ENCODE measurements at regions not wholly inside any gene's neighbourhood (a gene's known extent, or its start where the extent isn't known, plus 50 kb on each side); places are given as distances from the start of the nearest gene placed in this dataset.

- intact Hi-C loops (cut with DNase I, micrococcal nuclease) = no loop called here
- DNase-seq (no peak), ATAC-seq (no peak)
These were observed 92.5 kb downstream of the INHBB start for GRCh38 chr2:120438301-120439066.

- no peak for ATAC-seq
- no peak for DNase-seq
- intact Hi-C loops (cut with DNase I, micrococcal nuclease) = no loop called here
These were observed 93.1 kb downstream of the INHBB start for GRCh38 chr2:120439067-120439368.

GRCh38 chr2:120439637-120440384, 93.9 kb downstream of the INHBB start:
- no peak for ATAC-seq
- no peak for DNase-seq
- intact Hi-C loops (cut with DNase I, micrococcal nuclease) = no loop called here

- no peak for DNase-seq
- no peak for ATAC-seq
- intact Hi-C loops (cut with DNase I, micrococcal nuclease) = no loop called here
These were observed 94.8 kb downstream of the INHBB start for GRCh38 chr2:120440521-120441350.

GRCh38 chr2:120441351-120441700, 95.4 kb downstream of the INHBB start:
- DNase-seq = no peak
- intact Hi-C loops (cut with DNase I, micrococcal nuclease) = no loop called here
- ATAC-seq = no peak

- ATAC-seq (peak; percentile 73), DNase-seq (peak in 1 of 2 donors; percentile 70)
- intact Hi-C loops (cut with DNase I, micrococcal nuclease) = no loop called here
These were observed 96.0 kb downstream of the INHBB start for GRCh38 chr2:120441744-120442471.

GRCh38 chr2:120442541-120442922, 96.6 kb downstream of the INHBB start:
- DNase-seq = no peak
- peak; percentile 40 for ATAC-seq
- intact Hi-C loops (cut with DNase I, micrococcal nuclease) = no loop called here

- DNase-seq (peak; percentile 83 to 85), ATAC-seq (peak; percentile 99)
- intact Hi-C loops (cut with DNase I, micrococcal nuclease) = no loop called here
These were observed 97.1 kb downstream of the INHBB start for GRCh38 chr2:120442923-120443571.

- ATAC-seq (no peak), DNase-seq (no peak)
- intact Hi-C loops (cut with DNase I, micrococcal nuclease) = no loop called here
These were observed 98.0 kb downstream of the INHBB start for GRCh38 chr2:120443946-120444345.

- intact Hi-C loops (cut with DNase I, micrococcal nuclease) = no loop called here
- ATAC-seq (no peak), DNase-seq (no peak)
These were observed 98.8 kb downstream of the INHBB start for GRCh38 chr2:120444691-120445240.

GRCh38 chr2:120445449-120446143, 99.7 kb downstream of the INHBB start:
- DNase-seq (no peak), ATAC-seq (no peak)
- intact Hi-C loops (cut with DNase I, micrococcal nuclease) = no loop called here

GRCh38 chr2:120446236-120447126, 100.5 kb downstream of the INHBB start:
- intact Hi-C loops (cut with DNase I, micrococcal nuclease) = no loop called here
- DNase-seq (no peak), ATAC-seq (no peak)

GRCh38 chr2:120447127-120447785, 101.3 kb downstream of the INHBB start:
- ATAC-seq (no peak), DNase-seq (no peak)
- intact Hi-C loops (cut with DNase I, micrococcal nuclease) = no loop called here

GRCh38 chr2:120448436-120448835, 102.5 kb downstream of the INHBB start:
- ATAC-seq (no peak), DNase-seq (no peak)
- intact Hi-C loops (cut with DNase I, micrococcal nuclease) = no loop called here

GRCh38 chr2:120448961-120449810, 103.2 kb downstream of the INHBB start:
- DNase-seq (no peak), ATAC-seq (no peak)
- intact Hi-C loops (cut with DNase I, micrococcal nuclease) = no loop called here
